ENCODE measurements at regions not wholly inside any gene's neighbourhood (a gene's known extent, or its start where the extent isn't known, plus 50 kb on each side); places are given as distances from the start of the nearest gene placed in this dataset.

- no peak for TF ChIP-seq CTCF (IDR thresholded peaks at IDR 0.05; ENCODE audit: low read depth, low read length)
- peak overlapping the region; percentile 20 for H3K4me3 ChIP-seq (ENCODE audit: low read depth, low read length)
Measured at GRCh38 chr4:3368841-3369760, 72.7 kb upstream of the HGFAC start.

- TF ChIP-seq CTCF (IDR thresholded peaks at IDR 0.05; ENCODE audit: low read depth, low read length): no peak
- peak overlapping the region; percentile 20 for H3K4me3 ChIP-seq (ENCODE audit: low read depth, low read length)
Measured at GRCh38 chr4:3369781-3370674, 71.7 kb upstream of the HGFAC start.

GRCh38 chr4:3371033-3372001, 70.5 kb upstream of the HGFAC start:
- no peak overlapping the region for H3K4me3 ChIP-seq (ENCODE audit: low read depth, low read length)
- no peak for TF ChIP-seq CTCF (IDR thresholded peaks at IDR 0.05; ENCODE audit: low read depth, low read length)

GRCh38 chr4:3372264-3372932, 69.4 kb upstream of the HGFAC start:
- no peak for TF ChIP-seq CTCF (IDR thresholded peaks at IDR 0.05; ENCODE audit: low read depth, low read length)
- no peak overlapping the region for H3K4me3 ChIP-seq (ENCODE audit: low read depth, low read length)

GRCh38 chr4:3372933-3373465, 68.8 kb upstream of the HGFAC start:
- no peak for TF ChIP-seq CTCF (IDR thresholded peaks at IDR 0.05; ENCODE audit: low read depth, low read length)

GRCh38 chr4:3373468-3373867, 68.3 kb upstream of the HGFAC start:
- no peak for TF ChIP-seq CTCF (IDR thresholded peaks at IDR 0.05; ENCODE audit: low read depth, low read length)
- H3K4me3 ChIP-seq (ENCODE audit: low read depth, low read length): no peak overlapping the region

More at GRCh38 chr4:3372933-3373465, 68.8 kb upstream of the HGFAC start:
- H3K4me3 ChIP-seq (ENCODE audit: low read depth, low read length): no peak overlapping the region
